D721Med (cell line): ENCODE measurements at regions not wholly inside any gene's neighbourhood (a gene's known extent, or its start where the extent isn't known, plus 50 kb on each side); places are given as distances from the start of the nearest gene placed in this dataset.

Experiments
- DNase-seq: peaks from one replicate; pipeline ENCODE4 v3.0.0; 2011; ENCODE audit warnings: low spot score; ENCODE audit not compliant: insufficient read length
- FAIRE-seq: peaks from 2 replicates; lab custom pipeline; 2011; peaks lifted over from hg19 to GRCh38; lab: Jason Lieb, UNC
- TF ChIP-seq, protein P1 (sequence below): IDR thresholded peaks from 2 replicates; pipeline ENCODE4 v1.5.1; 2012; ENCODE audit warnings: mild to moderate bottlenecking, control low read depth; ENCODE audit not compliant: insufficient read depth; ENCODE audit errors: missing control alignments

- no peak for DNase-seq
- TF ChIP-seq, protein P1, sequence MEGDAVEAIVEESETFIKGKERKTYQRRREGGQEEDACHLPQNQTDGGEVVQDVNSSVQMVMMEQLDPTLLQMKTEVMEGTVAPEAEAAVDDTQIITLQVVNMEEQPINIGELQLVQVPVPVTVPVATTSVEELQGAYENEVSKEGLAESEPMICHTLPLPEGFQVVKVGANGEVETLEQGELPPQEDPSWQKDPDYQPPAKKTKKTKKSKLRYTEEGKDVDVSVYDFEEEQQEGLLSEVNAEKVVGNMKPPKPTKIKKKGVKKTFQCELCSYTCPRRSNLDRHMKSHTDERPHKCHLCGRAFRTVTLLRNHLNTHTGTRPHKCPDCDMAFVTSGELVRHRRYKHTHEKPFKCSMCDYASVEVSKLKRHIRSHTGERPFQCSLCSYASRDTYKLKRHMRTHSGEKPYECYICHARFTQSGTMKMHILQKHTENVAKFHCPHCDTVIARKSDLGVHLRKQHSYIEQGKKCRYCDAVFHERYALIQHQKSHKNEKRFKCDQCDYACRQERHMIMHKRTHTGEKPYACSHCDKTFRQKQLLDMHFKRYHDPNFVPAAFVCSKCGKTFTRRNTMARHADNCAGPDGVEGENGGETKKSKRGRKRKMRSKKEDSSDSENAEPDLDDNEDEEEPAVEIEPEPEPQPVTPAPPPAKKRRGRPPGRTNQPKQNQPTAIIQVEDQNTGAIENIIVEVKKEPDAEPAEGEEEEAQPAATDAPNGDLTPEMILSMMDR, result no peak
- no peak for FAIRE-seq
These were observed 1947.6 kb upstream of the CELF4 start for GRCh38 chr18:39513186-39513585.

GRCh38 chr18:39506581-39507330 is 1941.2 kb upstream of the CELF4 start:
- TF ChIP-seq, protein P1, result no peak
- DNase-seq (no peak), FAIRE-seq (no peak)

DNA sequence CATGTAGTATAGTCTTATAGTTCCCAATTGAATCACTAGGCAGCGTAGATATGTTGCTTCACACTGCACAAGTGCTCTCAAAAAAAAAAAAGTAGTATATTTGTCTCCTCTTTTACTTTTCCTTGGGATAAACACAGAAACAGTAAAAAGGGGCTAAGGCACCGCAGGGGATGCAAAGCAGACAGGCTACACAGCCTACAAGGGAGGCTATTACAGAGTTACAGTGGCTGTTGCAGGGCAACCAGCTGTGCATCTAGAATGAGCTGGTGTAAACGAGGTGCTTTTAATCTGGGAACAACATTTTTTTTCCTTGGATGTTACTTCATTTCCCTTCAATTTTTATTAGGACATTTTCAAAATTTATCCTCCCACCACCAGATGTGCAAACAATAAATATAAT is 1934.7 kb upstream of the CELF4 start:
- TF ChIP-seq, protein P1, result no peak
- no peak for FAIRE-seq
- DNase-seq, result no peak

GRCh38 chr18:39497821-39498220 is 1932.2 kb upstream of the CELF4 start:
- DNase-seq (no peak), FAIRE-seq (no peak)
- TF ChIP-seq, protein P1, result no peak

DNA sequence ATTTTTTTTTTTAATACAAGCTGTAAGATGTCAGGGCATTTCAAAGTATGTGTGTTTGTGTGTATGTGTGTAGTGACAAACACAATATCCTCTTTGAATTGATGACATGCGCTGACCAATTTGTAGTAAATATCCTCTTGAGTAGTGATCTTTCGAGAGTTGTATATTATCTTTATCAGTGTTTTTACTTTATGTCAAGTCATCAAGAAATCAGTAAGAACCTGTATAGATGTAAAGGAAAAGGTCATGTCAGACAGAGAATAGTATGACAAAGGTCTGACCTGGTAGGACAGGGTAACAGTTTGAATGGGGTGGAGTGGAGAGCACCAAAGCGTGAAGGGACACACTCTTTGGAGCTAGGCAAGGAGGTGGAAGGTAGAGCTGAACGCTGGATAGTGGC is 1931.4 kb upstream of the CELF4 start:
- DNase-seq, result no peak
- FAIRE-seq, result peak; percentile 87
- TF ChIP-seq, protein P1, result no peak

GRCh38 chr18:39494211-39494896 is 1928.8 kb upstream of the CELF4 start:
- TF ChIP-seq, protein P1, result no peak
- FAIRE-seq (peak; percentile 68), DNase-seq (no peak)

- FAIRE-seq, result peak; percentile 88
- no peak for DNase-seq
- TF ChIP-seq, protein P1, result no peak
These were observed 1925.8 kb upstream of the CELF4 start for GRCh38 chr18:39491408-39491807.
